K562 (cell line): ENCODE measurements at regions not wholly inside any gene's neighbourhood (a gene's known extent, or its start where the extent isn't known, plus 50 kb on each side); places are given as distances from the start of the nearest gene placed in this dataset.

Experiments used
- ATAC-seq: fragments of 200-7000 bp; cut with Tn5 transposase; 3 replicates; pipeline ENCODE4 v1.9.1; 2020; ENCODE audit warnings: moderate library complexity
- BruUV-seq: library from RNA; stranded (reverse); fragments of 400-500 nt; replicated peaks from 2 replicates; lab custom pipeline; 2021; lab: Mats Ljungman, UMichigan
- CTCF ChIA-PET: fragments of 300-600 bp; formaldehyde crosslinking; extraction: SDS; loops from one replicate; lab custom pipeline; 2021; ENCODE audit warnings: low intra/inter-chr PET ratio; lab: Yijun Ruan, JAX
- POLR2A ChIA-PET: fragments of 300-600, 350-650 bp; sonication (Branson Sonifier 250); formaldehyde crosslinking; extraction: SDS; loops from one replicate; lab custom pipeline; 2021; ENCODE audit warnings: antibody characterized with exemption, inconsistent platforms; lab: Yijun Ruan, JAX
- DNase-seq, 4 experiments: peaks; one replicate each; pipeline versions ENCODE4 v3.0.0 to v3.0.0-alpha.2; 2011 to 2018; ENCODE audit warnings: low spot score in 3 of 4, mixed read lengths in 3 of 4; ENCODE audit errors: extremely low read depth in 1 of 4
- FAIRE-seq: peaks from 2 replicates; lab custom pipeline; 2011; peaks lifted over from hg19 to GRCh38; lab: Jason Lieb, UNC
- H2AFZ ChIP-seq: 2 replicates; pipeline ENCODE4 v1.6.0; 2011; ENCODE audit warnings: low read depth, low read length, control low read depth, inconsistent platforms
- H3K27ac ChIP-seq: fragments of 200-600 bp; 3 replicates; pipeline ENCODE4 v1.8.0; 2011; ENCODE audit warnings: low read depth, mild to moderate bottlenecking, control low read depth, inconsistent platforms, low read length, moderate library complexity, mixed read lengths; ENCODE audit errors: extremely low read depth
- H3K27me3 ChIP-seq, 2 experiments: fragments of 300-600 bp in 1 of 2; 2 replicates in 1 of 2; 3 replicates in 1 of 2; pipeline versions ENCODE4 v1.6.0 to v1.8.0; 2011; ENCODE audit warnings: inconsistent platforms in 2 of 2, low read length in 2 of 2, mild to moderate bottlenecking in 1 of 2, mixed read lengths in 1 of 2, moderate library complexity in 1 of 2; ENCODE audit not compliant: control insufficient read depth in 2 of 2, insufficient read depth in 2 of 2
- H3K36me3 ChIP-seq: fragments of 300-600 bp; 3 replicates; pipeline ENCODE4 v1.8.0; 2011; ENCODE audit warnings: mild to moderate bottlenecking, low read length, inconsistent platforms; ENCODE audit not compliant: control insufficient read depth, insufficient read depth
- H3K4me1 ChIP-seq, 2 experiments: fragments of 200-600 bp in 1 of 2; replicated peaks in 1 of 2; 2 replicates in 1 of 2; 3 replicates in 1 of 2; pipeline versions ENCODE4 v1.5.1 to v1.8.0; 2011; ENCODE audit warnings: inconsistent platforms in 2 of 2, low read length in 2 of 2, mild to moderate bottlenecking in 1 of 2, mixed read lengths in 1 of 2, moderate library complexity in 1 of 2; ENCODE audit not compliant: control insufficient read depth in 2 of 2, insufficient read depth in 2 of 2
- H3K4me2 ChIP-seq: 2 replicates; pipeline ENCODE4 v1.6.1; 2011; ENCODE audit warnings: low read length, control low read depth, inconsistent platforms, mixed read lengths; ENCODE audit not compliant: insufficient read depth
- H3K4me3 ChIP-seq: fragments of 200-600 bp; sonication (generic), shearing (Covaris generic); 2 replicates; pipeline ENCODE4 v1.5.1; 2016; ENCODE audit warnings: control low read depth, inconsistent platforms
- H3K79me2 ChIP-seq: fragments of 200-600 bp; 3 replicates; pipeline ENCODE4 v1.8.0; 2011; ENCODE audit warnings: low read length, inconsistent platforms; ENCODE audit not compliant: control insufficient read depth, insufficient read depth
- H3K9ac ChIP-seq, 2 experiments: 2 replicates each; pipeline versions ENCODE4 v1.6.0 to v1.6.1; 2011; ENCODE audit warnings: low read depth in 2 of 2, low read length in 2 of 2, control low read depth in 1 of 2, inconsistent platforms in 1 of 2, mild to moderate bottlenecking in 1 of 2, mixed read lengths in 1 of 2; ENCODE audit not compliant: insufficient read depth in 1 of 2
- H3K9me1 ChIP-seq: one replicate; pipeline ENCODE4 v1.6.0; 2011; ENCODE audit warnings: inconsistent platforms, mild to moderate bottlenecking, low read length, moderate library complexity; ENCODE audit not compliant: control insufficient read depth, insufficient read depth
- H3K9me3 ChIP-seq: replicated peaks from 2 replicates; pipeline ENCODE4 v1.5.1; 2011; ENCODE audit warnings: low read depth, low read length, inconsistent platforms; ENCODE audit not compliant: control insufficient read depth, insufficient read depth
- H4K20me1 ChIP-seq: replicated peaks from 2 replicates; pipeline ENCODE4 v1.6.1; 2011; ENCODE audit warnings: low read length, inconsistent platforms, mixed read lengths; ENCODE audit not compliant: control insufficient read depth, insufficient read depth
- ARID4B ChIP-seq: sonication (generic); formaldehyde crosslinking; IDR thresholded peaks from 2 replicates; pipeline ENCODE4 v1.8.0; 2022; ENCODE audit warnings: mild to moderate bottlenecking, missing genetic modification reagents
- COPS2 ChIP-seq: fragments of 450-650 bp; conservative IDR thresholded peaks from 2 replicates; pipeline ENCODE4 v1.6.1; 2016; ENCODE audit warnings: mild to moderate bottlenecking, moderate library complexity
- HDAC3 ChIP-seq: fragments of 450-650 bp; IDR thresholded peaks from 2 replicates; pipeline ENCODE4 v1.6.1; 2018; ENCODE audit warnings: borderline replicate concordance, mild to moderate bottlenecking, moderate library complexity; ENCODE audit not compliant: partially characterized antibody
- HMBOX1 ChIP-seq: sonication (generic); IDR thresholded peaks from 2 replicates; pipeline ENCODE4 v1.6.1; 2016
- MAZ ChIP-seq, 2 experiments: fragments of 450-650 bp in 1 of 2; sonication (generic) in 1 of 2; formaldehyde crosslinking; IDR thresholded peaks in 1 of 2; conservative IDR thresholded peaks in 1 of 2; 2 replicates each; pipeline versions ENCODE4 v1.4.0 to v1.5.0; 2020; ENCODE audit warnings: mild to moderate bottlenecking in 1 of 2, missing genetic modification reagents in 1 of 2
- MTA3 ChIP-seq: fragments of 450-650 bp; formaldehyde crosslinking; IDR thresholded peaks from 2 replicates; pipeline ENCODE4 v1.6.1; 2017; ENCODE audit warnings: mild to moderate bottlenecking, borderline replicate concordance
- NCOR1 ChIP-seq: fragments of 450-650 bp; IDR thresholded peaks from 2 replicates; pipeline ENCODE4 v1.6.1; 2016; ENCODE audit warnings: mild to moderate bottlenecking, moderate library complexity
- NEUROD1 ChIP-seq: fragments of 150-350 bp; IDR thresholded peaks from 2 replicates; pipeline ENCODE4 v1.6.1; 2014; ENCODE audit warnings: borderline replicate concordance, low read length, low read depth; ENCODE audit not compliant: partially characterized antibody
- RFX5 ChIP-seq: IDR thresholded peaks from 2 replicates; pipeline ENCODE4 v1.6.1; 2011; ENCODE audit warnings: low read depth, mild to moderate bottlenecking, improper control_type of control experiment, low read length
- SMAD1 ChIP-seq: fragments of 150-350 bp; IDR thresholded peaks from 2 replicates; pipeline ENCODE4 v1.6.1; 2014; ENCODE audit warnings: low read length, low read depth; ENCODE audit not compliant: partially characterized antibody
- TAL1 ChIP-seq: fragments of 450-650 bp; IDR thresholded peaks from 2 replicates; pipeline ENCODE4 v1.6.1; 2016; ENCODE audit warnings: mild to moderate bottlenecking
- ZFP91 ChIP-seq: sonication (generic); formaldehyde crosslinking; IDR thresholded peaks from 2 replicates; pipeline ENCODE4 v1.8.0; 2022; ENCODE audit warnings: mild to moderate bottlenecking, missing genetic modification reagents
- ZNF511 ChIP-seq: sonication (generic); formaldehyde crosslinking; IDR thresholded peaks from 2 replicates; pipeline ENCODE4 v1.8.0; 2022; ENCODE audit warnings: mild to moderate bottlenecking, missing genetic modification reagents
- ZNF707 ChIP-seq: fragments of 250-450 bp; sonication (Bioruptor Pico); conservative IDR thresholded peaks from 2 replicates; pipeline ENCODE4 v1.8.0; 2022; ENCODE audit warnings: inconsistent platforms, mild to moderate bottlenecking, moderate library complexity
- WGBS: fragments of 100-300 bp; shearing (Covaris generic); methylation state at CpG from one replicate; pipeline ENCODE4 v1.1.6; 2016; ENCODE audit warnings: low coverage, mixed read lengths; ENCODE audit not compliant: insufficient coverage; ENCODE audit errors: missing lambda C conversion rate; 5-methylcytosine and 5-hydroxymethylcytosine counted together
- in situ Hi-C: fragments of 300-500 bp; cut with MboI; formaldehyde crosslinking; loops from 4 replicates; pipeline ENCODE4 v1.15.0; 2018; ENCODE audit warnings: inconsistent platforms, mixed read lengths
- intact Hi-C: fragments of 100-400 bp; cut with micrococcal nuclease; formaldehyde crosslinking; loops from 2 replicates; pipeline ENCODE4 v1.14.2; 2022

GRCh38 chr16:79687249-79688130, 87.0 kb upstream of the MAF start:
- no peak overlapping the region; a peak in 1 of 4 replicates for H3K9ac ChIP-seq
- H3K36me3 ChIP-seq = no peaks in the 10 kb centered on the region
- H3K4me1 ChIP-seq = no peaks in the 10 kb centered on the region
- DNase-seq = peak in 1 of 4 experiments; percentile 34
- intact Hi-C loops = no loop called here
- no peak overlapping the region for H3K27ac ChIP-seq
- H3K9me3 ChIP-seq = no peaks in the 10 kb centered on the region
- in situ Hi-C loops = no loop called here
- ChIA-PET POLR2A (interaction anchor here (0.6 to 1.4 kb wide), 3 partner anchors 11 to 383 kb away, joined by 3 to 4 read pairs (median 3); no protein-coding TSS in a partner anchor), CTCF (no interaction called here)
- no peaks in the 10 kb centered on the region for H3K79me2 ChIP-seq
- no peak overlapping the region for H3K4me2 ChIP-seq
- ATAC-seq = no peak
- H4K20me1 ChIP-seq = no peaks in the 10 kb centered on the region
- no peaks in the 10 kb centered on the region for H3K27me3 ChIP-seq
- no peaks in the 10 kb centered on the region for H3K9me1 ChIP-seq
- no peak overlapping the region for H3K4me3 ChIP-seq
- 27% methylated on average over 6 of the region's 6 CpGs for WGBS
- FAIRE-seq = no peak
- peak overlapping the region; percentile 58; the same call in 1 of the 2 replicates for H2AFZ ChIP-seq
- no TSS peak for BruUV-seq
- TF ChIP-seq TAL1 (peak; percentile 29; the same call in 1 of the 2 replicates), SMAD1 (no peak), NEUROD1 (no peak), ARID4B (CRISPR knock-in tag) (no peak), ZNF511 (CRISPR knock-in tag) (no peak), ZNF707 (CRISPR knock-in tag) (no peak), RFX5 (no peak), ZFP91 (CRISPR knock-in tag) (no peak), COPS2 (no peak), NCOR1 (peak; percentile 9; the same call in 1 of the 2 replicates), MTA3 (no peak), HMBOX1 (peak; percentile 93), MAZ (CRISPR knock-in tag; conservative IDR thresholded peaks at IDR 0.05 in 1 of 2, IDR thresholded peaks at IDR 0.05 in 1 of 2) (no peak), HDAC3 (no peak)
